ENCODE measurements at regions not wholly inside any gene's neighbourhood (a gene's known extent, or its start where the extent isn't known, plus 50 kb on each side); places are given as distances from the start of the nearest gene placed in this dataset.

DNA sequence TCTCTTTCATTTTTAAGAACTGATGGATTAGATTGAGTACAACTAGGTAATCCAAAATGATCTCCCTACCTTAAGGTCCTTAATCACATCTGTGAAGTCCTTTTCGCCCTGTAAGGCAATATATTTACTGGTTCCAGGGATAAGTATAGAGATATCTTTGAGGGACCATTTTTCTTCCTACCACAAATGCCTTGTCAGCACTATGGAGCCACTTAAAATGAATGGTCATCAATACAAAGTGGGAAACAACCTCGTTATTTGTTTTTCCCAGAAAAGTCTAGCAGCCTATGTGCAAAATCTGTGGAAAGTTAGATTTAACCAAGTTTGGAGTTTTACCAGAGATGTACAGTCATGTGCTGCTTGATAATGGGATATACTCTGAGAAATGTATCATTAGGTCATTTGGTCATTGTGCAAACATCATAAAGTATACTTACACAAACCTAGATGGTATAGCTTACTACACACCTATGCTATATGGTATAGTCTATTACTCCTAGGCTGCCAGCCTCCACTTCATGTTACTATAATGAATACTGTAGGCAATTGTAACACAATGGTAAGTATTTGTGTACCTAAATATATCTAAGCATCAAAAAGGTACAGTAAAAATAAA, 366.2 kb upstream of the TMEM229A start:
- intact Hi-C loops (cut with micrococcal nuclease): no loop called here
- in situ Hi-C loops (cut with MboI): no loop called here
- Histone ChIP-seq H3K9me3 (replicated peaks; ENCODE audit: control insufficient read depth, insufficient read depth, low read depth, low read length) (no peaks in the 10 kb centered on the region), H3K27ac (ENCODE audit: extremely low read depth, low read depth, low read length) (no peak overlapping the region), H3K4me3 (no peak overlapping the region), H3K27me3 (ENCODE audit: control insufficient read depth in 2 of 2, insufficient read depth in 2 of 2, low read length in 2 of 2) (no peaks in the 10 kb centered on the region), H3K4me1 (replicated peaks in 1 of 2; ENCODE audit: control insufficient read depth in 2 of 2, insufficient read depth in 2 of 2, low read length in 2 of 2) (no peaks in the 10 kb centered on the region), H2AFZ (ENCODE audit: low read depth, low read length) (no peak overlapping the region), H4K20me1 (replicated peaks; ENCODE audit: control insufficient read depth, insufficient read depth, low read length) (no peaks in the 10 kb centered on the region), H3K79me2 (ENCODE audit: control insufficient read depth, insufficient read depth, low read length) (no peaks in the 10 kb centered on the region), H3K36me3 (ENCODE audit: control insufficient read depth, insufficient read depth, low read length) (no peaks in the 10 kb centered on the region), H3K9me1 (ENCODE audit: control insufficient read depth, insufficient read depth, low read length) (no peaks in the 10 kb centered on the region), H3K4me2 (ENCODE audit: insufficient read depth, low read length) (no peak overlapping the region), H3K9ac (ENCODE audit: insufficient read depth in 1 of 2, low read depth in 2 of 2, low read length in 2 of 2) (no peak overlapping the region)
- 0% methylated on average over 2 of the region's 2 CpGs for WGBS (ENCODE audit: insufficient coverage, low coverage, missing lambda C conversion rate)
- no TSS peak for BruUV-seq (replicated peaks)
- FAIRE-seq (no peak), ATAC-seq (no peak), DNase-seq (ENCODE audit: extremely low read depth in 1 of 4, low spot score in 3 of 4) (no peak)
- CTCF ChIA-PET (ENCODE audit: low intra/inter-chr PET ratio): no interaction called here
- TF ChIP-seq ZNF282 (CRISPR knock-in tag; IDR thresholded peaks at IDR 0.05): no peak
- TF ChIP-seq FOXJ3 (CRISPR knock-in tag; IDR thresholded peaks at IDR 0.05): no peak
- TF ChIP-seq C11orf30 (IDR thresholded peaks at IDR 0.05; ENCODE audit: low read depth): peak; percentile 26; the same call in 1 of the 2 replicates
- TF ChIP-seq, protein P1, sequence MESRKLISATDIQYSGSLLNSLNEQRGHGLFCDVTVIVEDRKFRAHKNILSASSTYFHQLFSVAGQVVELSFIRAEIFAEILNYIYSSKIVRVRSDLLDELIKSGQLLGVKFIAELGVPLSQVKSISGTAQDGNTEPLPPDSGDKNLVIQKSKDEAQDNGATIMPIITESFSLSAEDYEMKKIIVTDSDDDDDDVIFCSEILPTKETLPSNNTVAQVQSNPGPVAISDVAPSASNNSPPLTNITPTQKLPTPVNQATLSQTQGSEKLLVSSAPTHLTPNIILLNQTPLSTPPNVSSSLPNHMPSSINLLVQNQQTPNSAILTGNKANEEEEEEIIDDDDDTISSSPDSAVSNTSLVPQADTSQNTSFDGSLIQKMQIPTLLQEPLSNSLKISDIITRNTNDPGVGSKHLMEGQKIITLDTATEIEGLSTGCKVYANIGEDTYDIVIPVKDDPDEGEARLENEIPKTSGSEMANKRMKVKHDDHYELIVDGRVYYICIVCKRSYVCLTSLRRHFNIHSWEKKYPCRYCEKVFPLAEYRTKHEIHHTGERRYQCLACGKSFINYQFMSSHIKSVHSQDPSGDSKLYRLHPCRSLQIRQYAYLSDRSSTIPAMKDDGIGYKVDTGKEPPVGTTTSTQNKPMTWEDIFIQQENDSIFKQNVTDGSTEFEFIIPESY (CRISPR knock-in tag; IDR thresholded peaks at IDR 0.05): no peak
- TF ChIP-seq MAFK (IDR thresholded peaks at IDR 0.05; ENCODE audit: low read length): peak; percentile 64; the same call in 1 of the 2 replicates
- TF ChIP-seq ZNF584 (CRISPR knock-in tag; IDR thresholded peaks at IDR 0.05; ENCODE audit: low read depth): no peak
- TF ChIP-seq MXI1 (IDR thresholded peaks at IDR 0.05; ENCODE audit: low read depth, low read length): no peak
- TF ChIP-seq SMARCB1 (IDR thresholded peaks at IDR 0.05; ENCODE audit: insufficient read length, low read depth): no peak
- TF ChIP-seq MAFF (IDR thresholded peaks at IDR 0.05; ENCODE audit: low read length): peak; percentile 55; the same call in 1 of the 2 replicates
- no peak for TF ChIP-seq PTRF (tag; IDR thresholded peaks at IDR 0.05)
- TF ChIP-seq, protein P2, sequence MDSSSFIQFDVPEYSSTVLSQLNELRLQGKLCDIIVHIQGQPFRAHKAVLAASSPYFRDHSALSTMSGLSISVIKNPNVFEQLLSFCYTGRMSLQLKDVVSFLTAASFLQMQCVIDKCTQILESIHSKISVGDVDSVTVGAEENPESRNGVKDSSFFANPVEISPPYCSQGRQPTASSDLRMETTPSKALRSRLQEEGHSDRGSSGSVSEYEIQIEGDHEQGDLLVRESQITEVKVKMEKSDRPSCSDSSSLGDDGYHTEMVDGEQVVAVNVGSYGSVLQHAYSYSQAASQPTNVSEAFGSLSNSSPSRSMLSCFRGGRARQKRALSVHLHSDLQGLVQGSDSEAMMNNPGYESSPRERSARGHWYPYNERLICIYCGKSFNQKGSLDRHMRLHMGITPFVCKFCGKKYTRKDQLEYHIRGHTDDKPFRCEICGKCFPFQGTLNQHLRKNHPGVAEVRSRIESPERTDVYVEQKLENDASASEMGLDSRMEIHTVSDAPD (CRISPR knock-in tag; IDR thresholded peaks at IDR 0.05): no peak
- TF ChIP-seq ETS2 (tag; IDR thresholded peaks at IDR 0.05; ENCODE audit: borderline replicate concordance, poor library complexity, severe bottlenecking): no peak
- no peak for TF ChIP-seq SREBF2 (CRISPR knock-in tag; IDR thresholded peaks at IDR 0.05)
- peak; percentile 36; the same call in 1 of the 2 replicates for TF ChIP-seq MAFG (tag; conservative IDR thresholded peaks at IDR 0.05)
- TF ChIP-seq ZNF316 (IDR thresholded peaks at IDR 0.05): peak; percentile 50; the same call in 1 of the 2 replicates
- POLR2A ChIA-PET: no interaction called here

Measured in K562 (cell line).